Osteoblast (primary cell): ENCODE measurements at regions not wholly inside any gene's neighbourhood (a gene's known extent, or its start where the extent isn't known, plus 50 kb on each side); places are given as distances from the start of the nearest gene placed in this dataset.

ENCODE experiments used
- DNase-seq: peaks from one replicate; pipeline ENCODE4 v3.0.0; 2011; ENCODE audit warnings: low spot score, mixed read lengths; ENCODE audit not compliant: insufficient read length; ENCODE audit errors: missing footprints
- H2AFZ ChIP-seq: 2 replicates; pipeline ENCODE4 v1.6.0; 2011; ENCODE audit warnings: mild to moderate bottlenecking, low read length
- H3K27ac ChIP-seq: 2 replicates; pipeline ENCODE4 v1.5.1; 2011; ENCODE audit warnings: mild to moderate bottlenecking, low read depth, low read length, moderate library complexity
- H3K27me3 ChIP-seq: 2 replicates; pipeline ENCODE4 v1.6.0; 2012; ENCODE audit warnings: mild to moderate bottlenecking, control low read depth, inconsistent platforms, low read length, moderate library complexity; ENCODE audit not compliant: insufficient read depth
- H3K36me3 ChIP-seq: 2 replicates; pipeline ENCODE4 v1.5.1; 2011; ENCODE audit warnings: mild to moderate bottlenecking, low read length, control low read depth, moderate library complexity; ENCODE audit not compliant: insufficient read depth
- H3K4me1 ChIP-seq: 2 replicates; pipeline ENCODE4 v1.5.1; 2011; ENCODE audit warnings: mild to moderate bottlenecking, low read length, control low read depth, moderate library complexity; ENCODE audit not compliant: insufficient read depth
- H3K4me2 ChIP-seq: 2 replicates; pipeline ENCODE4 v1.6.0; 2011; ENCODE audit warnings: mild to moderate bottlenecking, low read length; ENCODE audit not compliant: insufficient read depth
- H3K4me3 ChIP-seq: fragments of 200-600 bp; sonication (generic); 3 replicates; pipeline ENCODE4 v1.5.1; 2012; ENCODE audit warnings: mild to moderate bottlenecking, low read length, inconsistent platforms; ENCODE audit not compliant: insufficient read depth
- H3K79me2 ChIP-seq: 2 replicates; pipeline ENCODE4 v1.6.0; 2012; ENCODE audit warnings: mild to moderate bottlenecking, low read length, control low read depth, inconsistent platforms; ENCODE audit not compliant: insufficient read depth
- H3K9me3 ChIP-seq: 2 replicates; pipeline ENCODE4 v1.5.1; 2011; ENCODE audit warnings: low read depth, low read length, control low read depth
- H4K20me1 ChIP-seq: 2 replicates; pipeline ENCODE4 v1.6.0; 2012; ENCODE audit warnings: mild to moderate bottlenecking, low read length, control low read depth; ENCODE audit not compliant: insufficient read depth
- CTCF ChIP-seq: IDR thresholded peaks from 2 replicates; pipeline ENCODE4 v1.5.1; 2011; ENCODE audit warnings: mild to moderate bottlenecking, low read depth, low read length, moderate library complexity; ENCODE audit errors: extremely low read depth

DNA sequence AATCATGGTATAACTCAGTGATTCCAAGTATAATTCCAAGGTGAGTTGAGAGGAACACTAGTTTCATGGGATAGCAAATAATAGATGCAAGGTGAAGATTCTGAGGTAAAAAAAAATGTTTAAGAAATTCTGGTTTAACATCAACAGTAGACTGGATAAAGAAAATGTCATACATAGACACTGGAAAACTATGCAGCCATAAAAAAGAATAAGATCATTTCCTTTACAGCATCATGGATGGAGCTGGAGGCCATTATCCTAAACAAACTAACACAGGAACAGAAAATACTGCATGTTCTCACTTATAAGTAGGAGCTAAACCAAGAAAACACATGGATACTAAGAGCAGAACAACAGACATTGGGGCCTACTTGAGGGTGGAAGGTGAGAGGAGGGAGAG, 54.6 kb upstream of the LEF1 start:
- no peaks in the 10 kb centered on the region for H3K79me2 ChIP-seq
- H3K4me3 ChIP-seq, result no peak overlapping the region
- no peak for DNase-seq
- no peaks in the 10 kb centered on the region for H4K20me1 ChIP-seq
- TF ChIP-seq CTCF, result no peak
- H3K27me3 ChIP-seq, result no peaks in the 10 kb centered on the region
- no peak overlapping the region for H2AFZ ChIP-seq
- no peak overlapping the region for H3K27ac ChIP-seq
- H3K36me3 ChIP-seq, result no peaks in the 10 kb centered on the region
- no peaks in the 10 kb centered on the region for H3K9me3 ChIP-seq
- no peaks in the 10 kb centered on the region for H3K4me1 ChIP-seq
- no peak overlapping the region for H3K4me2 ChIP-seq

DNA sequence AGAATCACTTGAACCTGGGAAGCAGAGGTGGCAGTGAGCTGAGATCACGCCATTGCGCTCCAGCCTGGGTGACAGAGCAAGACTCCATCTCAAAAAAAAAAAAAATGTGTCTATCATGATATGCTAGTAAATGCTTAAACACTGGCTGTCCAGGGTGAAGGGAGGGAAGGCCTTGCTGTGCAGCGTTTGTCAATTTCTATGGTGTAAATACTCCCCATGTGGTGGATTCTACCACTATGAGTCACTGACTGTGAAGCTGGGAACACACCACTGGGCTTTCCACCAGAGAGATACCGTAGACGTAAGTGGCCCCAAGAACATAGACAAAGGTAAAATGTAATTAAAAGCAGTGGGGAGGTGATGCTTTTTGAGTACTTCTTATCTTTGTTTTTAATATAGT, 51.3 kb upstream of the LEF1 start:
- Histone ChIP-seq H3K4me1 (no peaks in the 10 kb centered on the region), H3K27ac (no peak overlapping the region), H3K4me3 (no peak overlapping the region), H3K9me3 (no peaks in the 10 kb centered on the region), H3K4me2 (no peak overlapping the region), H3K27me3 (no peaks in the 10 kb centered on the region), H3K79me2 (no peaks in the 10 kb centered on the region), H4K20me1 (no peaks in the 10 kb centered on the region), H2AFZ (no peak overlapping the region), H3K36me3 (no peaks in the 10 kb centered on the region)
- TF ChIP-seq CTCF, result no peak
- no peak for DNase-seq
